HCT116 (cell line): ENCODE measurements at regions not wholly inside any gene's neighbourhood (a gene's known extent, or its start where the extent isn't known, plus 50 kb on each side); places are given as distances from the start of the nearest gene placed in this dataset.

ENCODE experiments used
- EZH2 ChIP-seq: fragments of 200-600 bp; sonication (generic); IDR thresholded peaks from 2 replicates; pipeline ENCODE4 v1.6.1; 2017; ENCODE audit warnings: antibody characterized with exemption, mixed run types
- POLR2A ChIP-seq: IDR thresholded peaks from 2 replicates; pipeline ENCODE4 v1.7.0; 2011; ENCODE audit warnings: borderline replicate concordance; ENCODE audit not compliant: insufficient read depth, insufficient read length; ENCODE audit errors: extremely low read depth
- POLR2AphosphoS5 ChIP-seq: IDR thresholded peaks from 2 replicates; pipeline ENCODE4 v1.6.1; 2011; ENCODE audit warnings: mild to moderate bottlenecking, low read depth, low read length, moderate library complexity
- RAD21 ChIP-seq: IDR thresholded peaks from 2 replicates; pipeline ENCODE4 v1.6.1; 2012; ENCODE audit warnings: low read depth, mild to moderate bottlenecking
- SP1 ChIP-seq: IDR thresholded peaks from 2 replicates; pipeline ENCODE4 v1.6.1; 2012; ENCODE audit warnings: low read depth
- ZNF274 ChIP-seq: fragments of 200-500 bp; sonication (Bioruptor generic); IDR thresholded peaks from 2 replicates; pipeline ENCODE4 v1.6.1; 2014; ENCODE audit warnings: mild to moderate bottlenecking, low read depth, low read length, inconsistent platforms
- TF ChIP-seq, protein P1 (sequence below), 3 experiments: fragments of 200-600 bp in 1 of 3; sonication (generic) in 1 of 3; IDR thresholded peaks in 2 of 3; conservative IDR thresholded peaks in 1 of 3; 2 replicates each; pipeline ENCODE4 v1.5.1; 2012 to 2017; ENCODE audit warnings: low read depth in 2 of 3, low read length in 2 of 3, antibody characterized with exemption in 1 of 3, borderline replicate concordance in 1 of 3, control low read depth in 1 of 3, mild to moderate bottlenecking in 1 of 3, mixed read lengths in 1 of 3, mixed run types in 1 of 3, moderate library complexity in 1 of 3; ENCODE audit not compliant: insufficient read depth in 1 of 3
- TF ChIP-seq, protein P2 (sequence below): IDR thresholded peaks from 2 replicates; pipeline ENCODE4 v1.6.1; 2012; ENCODE audit warnings: low read depth

DNA sequence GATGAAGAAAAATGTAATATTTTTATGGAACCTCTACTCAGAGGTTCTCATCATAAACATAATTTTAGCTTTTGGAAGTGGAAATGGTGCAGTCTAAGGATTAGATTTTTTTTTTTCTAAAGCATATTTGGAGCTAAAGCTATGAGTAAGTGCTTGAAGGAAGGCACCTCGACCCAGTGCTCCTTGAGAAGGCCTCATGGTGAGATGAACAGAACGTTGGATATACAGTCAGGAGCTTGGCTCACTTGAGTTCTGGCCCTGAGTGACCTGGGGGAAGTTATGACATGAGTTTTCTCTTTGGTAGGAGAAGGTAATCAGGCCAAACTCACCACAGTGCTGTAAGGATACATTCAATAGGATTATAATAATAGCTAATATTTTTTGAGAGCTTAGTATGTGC, 163.3 kb downstream of the JCAD start:
- TF ChIP-seq POLR2AphosphoS5 (no peak), RAD21 (no peak), EZH2 (no peak), ZNF274 (no peak), POLR2A (no peak), SP1 (no peak)
- TF ChIP-seq, protein P1, sequence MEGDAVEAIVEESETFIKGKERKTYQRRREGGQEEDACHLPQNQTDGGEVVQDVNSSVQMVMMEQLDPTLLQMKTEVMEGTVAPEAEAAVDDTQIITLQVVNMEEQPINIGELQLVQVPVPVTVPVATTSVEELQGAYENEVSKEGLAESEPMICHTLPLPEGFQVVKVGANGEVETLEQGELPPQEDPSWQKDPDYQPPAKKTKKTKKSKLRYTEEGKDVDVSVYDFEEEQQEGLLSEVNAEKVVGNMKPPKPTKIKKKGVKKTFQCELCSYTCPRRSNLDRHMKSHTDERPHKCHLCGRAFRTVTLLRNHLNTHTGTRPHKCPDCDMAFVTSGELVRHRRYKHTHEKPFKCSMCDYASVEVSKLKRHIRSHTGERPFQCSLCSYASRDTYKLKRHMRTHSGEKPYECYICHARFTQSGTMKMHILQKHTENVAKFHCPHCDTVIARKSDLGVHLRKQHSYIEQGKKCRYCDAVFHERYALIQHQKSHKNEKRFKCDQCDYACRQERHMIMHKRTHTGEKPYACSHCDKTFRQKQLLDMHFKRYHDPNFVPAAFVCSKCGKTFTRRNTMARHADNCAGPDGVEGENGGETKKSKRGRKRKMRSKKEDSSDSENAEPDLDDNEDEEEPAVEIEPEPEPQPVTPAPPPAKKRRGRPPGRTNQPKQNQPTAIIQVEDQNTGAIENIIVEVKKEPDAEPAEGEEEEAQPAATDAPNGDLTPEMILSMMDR (IDR thresholded peaks at IDR 0.05 in 2 of 3, conservative IDR thresholded peaks at IDR 0.05 in 1 of 3; ENCODE audit: borderline replicate concordance in 1 of 3, insufficient read depth in 1 of 3, low read depth in 2 of 3, low read length in 2 of 3): no peak
- TF ChIP-seq, protein P2, sequence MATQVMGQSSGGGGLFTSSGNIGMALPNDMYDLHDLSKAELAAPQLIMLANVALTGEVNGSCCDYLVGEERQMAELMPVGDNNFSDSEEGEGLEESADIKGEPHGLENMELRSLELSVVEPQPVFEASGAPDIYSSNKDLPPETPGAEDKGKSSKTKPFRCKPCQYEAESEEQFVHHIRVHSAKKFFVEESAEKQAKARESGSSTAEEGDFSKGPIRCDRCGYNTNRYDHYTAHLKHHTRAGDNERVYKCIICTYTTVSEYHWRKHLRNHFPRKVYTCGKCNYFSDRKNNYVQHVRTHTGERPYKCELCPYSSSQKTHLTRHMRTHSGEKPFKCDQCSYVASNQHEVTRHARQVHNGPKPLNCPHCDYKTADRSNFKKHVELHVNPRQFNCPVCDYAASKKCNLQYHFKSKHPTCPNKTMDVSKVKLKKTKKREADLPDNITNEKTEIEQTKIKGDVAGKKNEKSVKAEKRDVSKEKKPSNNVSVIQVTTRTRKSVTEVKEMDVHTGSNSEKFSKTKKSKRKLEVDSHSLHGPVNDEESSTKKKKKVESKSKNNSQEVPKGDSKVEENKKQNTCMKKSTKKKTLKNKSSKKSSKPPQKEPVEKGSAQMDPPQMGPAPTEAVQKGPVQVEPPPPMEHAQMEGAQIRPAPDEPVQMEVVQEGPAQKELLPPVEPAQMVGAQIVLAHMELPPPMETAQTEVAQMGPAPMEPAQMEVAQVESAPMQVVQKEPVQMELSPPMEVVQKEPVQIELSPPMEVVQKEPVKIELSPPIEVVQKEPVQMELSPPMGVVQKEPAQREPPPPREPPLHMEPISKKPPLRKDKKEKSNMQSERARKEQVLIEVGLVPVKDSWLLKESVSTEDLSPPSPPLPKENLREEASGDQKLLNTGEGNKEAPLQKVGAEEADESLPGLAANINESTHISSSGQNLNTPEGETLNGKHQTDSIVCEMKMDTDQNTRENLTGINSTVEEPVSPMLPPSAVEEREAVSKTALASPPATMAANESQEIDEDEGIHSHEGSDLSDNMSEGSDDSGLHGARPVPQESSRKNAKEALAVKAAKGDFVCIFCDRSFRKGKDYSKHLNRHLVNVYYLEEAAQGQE: no peak
